OCI-LY7 (cell line): ENCODE measurements at regions not wholly inside any gene's neighbourhood (a gene's known extent, or its start where the extent isn't known, plus 50 kb on each side); places are given as distances from the start of the nearest gene placed in this dataset.

Experiments
- EZH2phosphoT487 ChIP-seq: fragments of 200-600 bp; sonication (generic); IDR thresholded peaks from 2 replicates; pipeline ENCODE4 v1.6.1; 2018; ENCODE audit warnings: low read depth, borderline replicate concordance, mild to moderate bottlenecking, mixed run types, antibody characterized with exemption, low read length, moderate library complexity, mixed read lengths
- TF ChIP-seq, protein P1 (sequence below): fragments of 200-600 bp; sonication (generic); conservative IDR thresholded peaks from 2 replicates; pipeline ENCODE4 v1.5.1; 2014; ENCODE audit warnings: mild to moderate bottlenecking, antibody characterized with exemption, low read length, moderate library complexity, mixed read lengths

DNA sequence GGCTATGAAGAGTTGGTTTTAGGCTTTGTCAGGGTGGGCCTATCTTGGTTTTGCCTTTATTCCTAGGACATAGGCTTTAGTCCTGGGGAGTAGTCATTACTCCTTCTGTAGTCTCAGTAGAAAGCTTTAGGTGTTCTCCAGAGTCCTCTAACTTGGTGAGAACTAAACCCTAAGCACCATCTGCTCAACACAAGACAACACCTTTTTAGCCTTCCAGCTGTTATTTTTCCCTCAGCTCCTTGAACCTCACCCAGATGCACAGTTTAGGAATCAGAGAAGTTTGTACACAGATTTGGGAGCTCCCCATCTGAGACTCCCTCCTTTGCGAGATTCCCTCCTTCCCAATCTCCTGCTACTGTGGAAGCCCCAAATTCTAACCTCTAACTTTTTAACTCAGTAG lies 141.3 kb downstream of the QRSL1 start:
- TF ChIP-seq, protein P1, sequence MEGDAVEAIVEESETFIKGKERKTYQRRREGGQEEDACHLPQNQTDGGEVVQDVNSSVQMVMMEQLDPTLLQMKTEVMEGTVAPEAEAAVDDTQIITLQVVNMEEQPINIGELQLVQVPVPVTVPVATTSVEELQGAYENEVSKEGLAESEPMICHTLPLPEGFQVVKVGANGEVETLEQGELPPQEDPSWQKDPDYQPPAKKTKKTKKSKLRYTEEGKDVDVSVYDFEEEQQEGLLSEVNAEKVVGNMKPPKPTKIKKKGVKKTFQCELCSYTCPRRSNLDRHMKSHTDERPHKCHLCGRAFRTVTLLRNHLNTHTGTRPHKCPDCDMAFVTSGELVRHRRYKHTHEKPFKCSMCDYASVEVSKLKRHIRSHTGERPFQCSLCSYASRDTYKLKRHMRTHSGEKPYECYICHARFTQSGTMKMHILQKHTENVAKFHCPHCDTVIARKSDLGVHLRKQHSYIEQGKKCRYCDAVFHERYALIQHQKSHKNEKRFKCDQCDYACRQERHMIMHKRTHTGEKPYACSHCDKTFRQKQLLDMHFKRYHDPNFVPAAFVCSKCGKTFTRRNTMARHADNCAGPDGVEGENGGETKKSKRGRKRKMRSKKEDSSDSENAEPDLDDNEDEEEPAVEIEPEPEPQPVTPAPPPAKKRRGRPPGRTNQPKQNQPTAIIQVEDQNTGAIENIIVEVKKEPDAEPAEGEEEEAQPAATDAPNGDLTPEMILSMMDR = no peak
- TF ChIP-seq EZH2phosphoT487 = no peak
